Embryonic facial prominence (tissue), 1 donor: ENCODE measurements at regions not wholly inside any gene's neighbourhood (a gene's known extent, or its start where the extent isn't known, plus 50 kb on each side); places are given as distances from the start of the nearest gene placed in this dataset.

Source experiments
- DNase-seq: peaks from one replicate; pipeline ENCODE4 v3.0.0-alpha.2; 2016; ENCODE audit errors: extremely low spot score

GRCh38 chr4:34644579-34645115 is 1599.7 kb downstream of the ARAP2 start:
- no peak for DNase-seq

GRCh38 chr4:34649716-34650115 is 1594.6 kb downstream of the ARAP2 start:
- DNase-seq = no peak

- DNase-seq = no peak
These were observed 1580.3 kb downstream of the ARAP2 start for GRCh38 chr4:34664051-34664450.

- DNase-seq = no peak
These were observed 1567.9 kb downstream of the ARAP2 start for GRCh38 chr4:34676400-34676799.

- no peak for DNase-seq
These were observed 1565.9 kb downstream of the ARAP2 start for GRCh38 chr4:34678431-34678830.

- DNase-seq = no peak
These were observed 1565.1 kb downstream of the ARAP2 start for GRCh38 chr4:34679228-34679627.

- DNase-seq = no peak
These were observed 1534.8 kb downstream of the ARAP2 start for GRCh38 chr4:34709564-34709963.

GRCh38 chr4:34718576-34719245 is 1525.6 kb downstream of the ARAP2 start:
- no peak for DNase-seq

- DNase-seq = peak; percentile 64
These were observed 1523.7 kb downstream of the ARAP2 start for GRCh38 chr4:34720571-34720970.

GRCh38 chr4:34721835-34722234 is 1522.5 kb downstream of the ARAP2 start:
- DNase-seq = no peak

- no peak for DNase-seq
These were observed 1520.7 kb downstream of the ARAP2 start for GRCh38 chr4:34723605-34724004.

GRCh38 chr4:34724491-34724890 is 1519.8 kb downstream of the ARAP2 start:
- no peak for DNase-seq

GRCh38 chr4:34731070-34731469 is 1513.2 kb downstream of the ARAP2 start:
- DNase-seq = no peak

GRCh38 chr4:34732176-34732950 is 1512.0 kb downstream of the ARAP2 start:
- DNase-seq = no peak

- no peak for DNase-seq
These were observed 1511.0 kb downstream of the ARAP2 start for GRCh38 chr4:34733185-34733941.

- no peak for DNase-seq
These were observed 1477.4 kb downstream of the ARAP2 start for GRCh38 chr4:34766935-34767334.

- DNase-seq = no peak
These were observed 1476.9 kb downstream of the ARAP2 start for GRCh38 chr4:34767407-34767806.

- no peak for DNase-seq
These were observed 1472.7 kb downstream of the ARAP2 start for GRCh38 chr4:34771632-34772031.

GRCh38 chr4:34790131-34790530 is 1454.2 kb downstream of the ARAP2 start:
- DNase-seq = no peak

- DNase-seq = no peak
These were observed 1453.1 kb downstream of the ARAP2 start for GRCh38 chr4:34791209-34791608.

- no peak for DNase-seq
These were observed 1443.4 kb downstream of the ARAP2 start for GRCh38 chr4:34800953-34801352.

GRCh38 chr4:34814266-34814665 is 1430.0 kb downstream of the ARAP2 start:
- no peak for DNase-seq
